H1 (cell line): ENCODE measurements at regions not wholly inside any gene's neighbourhood (a gene's known extent, or its start where the extent isn't known, plus 50 kb on each side); places are given as distances from the start of the nearest gene placed in this dataset.

Experiments
- JUN ChIP-seq: IDR thresholded peaks from 2 replicates; pipeline ENCODE4 v1.6.1; 2011; ENCODE audit warnings: low read depth, mild to moderate bottlenecking, improper control_type of control experiment, low read length
- SP4 ChIP-seq: IDR thresholded peaks from 2 replicates; pipeline ENCODE4 v1.6.1; 2012; ENCODE audit warnings: low read length, inconsistent platforms
- TEAD4 ChIP-seq: IDR thresholded peaks from 2 replicates; pipeline ENCODE4 v1.6.1; 2012; ENCODE audit warnings: low read depth, low read length, inconsistent platforms, mixed read lengths
- TF ChIP-seq, protein P1 (sequence below): fragments of 300-600 bp; sonication (generic); IDR thresholded peaks from 2 replicates; pipeline ENCODE4 v1.7.1; 2012; ENCODE audit warnings: low read length, moderate library complexity, mild to moderate bottlenecking, inconsistent platforms; ENCODE audit not compliant: insufficient replicate concordance

GRCh38 chr2:189234991-189235390 is 55.4 kb upstream of the COL5A2 start (continued):
- TF ChIP-seq, protein P1, sequence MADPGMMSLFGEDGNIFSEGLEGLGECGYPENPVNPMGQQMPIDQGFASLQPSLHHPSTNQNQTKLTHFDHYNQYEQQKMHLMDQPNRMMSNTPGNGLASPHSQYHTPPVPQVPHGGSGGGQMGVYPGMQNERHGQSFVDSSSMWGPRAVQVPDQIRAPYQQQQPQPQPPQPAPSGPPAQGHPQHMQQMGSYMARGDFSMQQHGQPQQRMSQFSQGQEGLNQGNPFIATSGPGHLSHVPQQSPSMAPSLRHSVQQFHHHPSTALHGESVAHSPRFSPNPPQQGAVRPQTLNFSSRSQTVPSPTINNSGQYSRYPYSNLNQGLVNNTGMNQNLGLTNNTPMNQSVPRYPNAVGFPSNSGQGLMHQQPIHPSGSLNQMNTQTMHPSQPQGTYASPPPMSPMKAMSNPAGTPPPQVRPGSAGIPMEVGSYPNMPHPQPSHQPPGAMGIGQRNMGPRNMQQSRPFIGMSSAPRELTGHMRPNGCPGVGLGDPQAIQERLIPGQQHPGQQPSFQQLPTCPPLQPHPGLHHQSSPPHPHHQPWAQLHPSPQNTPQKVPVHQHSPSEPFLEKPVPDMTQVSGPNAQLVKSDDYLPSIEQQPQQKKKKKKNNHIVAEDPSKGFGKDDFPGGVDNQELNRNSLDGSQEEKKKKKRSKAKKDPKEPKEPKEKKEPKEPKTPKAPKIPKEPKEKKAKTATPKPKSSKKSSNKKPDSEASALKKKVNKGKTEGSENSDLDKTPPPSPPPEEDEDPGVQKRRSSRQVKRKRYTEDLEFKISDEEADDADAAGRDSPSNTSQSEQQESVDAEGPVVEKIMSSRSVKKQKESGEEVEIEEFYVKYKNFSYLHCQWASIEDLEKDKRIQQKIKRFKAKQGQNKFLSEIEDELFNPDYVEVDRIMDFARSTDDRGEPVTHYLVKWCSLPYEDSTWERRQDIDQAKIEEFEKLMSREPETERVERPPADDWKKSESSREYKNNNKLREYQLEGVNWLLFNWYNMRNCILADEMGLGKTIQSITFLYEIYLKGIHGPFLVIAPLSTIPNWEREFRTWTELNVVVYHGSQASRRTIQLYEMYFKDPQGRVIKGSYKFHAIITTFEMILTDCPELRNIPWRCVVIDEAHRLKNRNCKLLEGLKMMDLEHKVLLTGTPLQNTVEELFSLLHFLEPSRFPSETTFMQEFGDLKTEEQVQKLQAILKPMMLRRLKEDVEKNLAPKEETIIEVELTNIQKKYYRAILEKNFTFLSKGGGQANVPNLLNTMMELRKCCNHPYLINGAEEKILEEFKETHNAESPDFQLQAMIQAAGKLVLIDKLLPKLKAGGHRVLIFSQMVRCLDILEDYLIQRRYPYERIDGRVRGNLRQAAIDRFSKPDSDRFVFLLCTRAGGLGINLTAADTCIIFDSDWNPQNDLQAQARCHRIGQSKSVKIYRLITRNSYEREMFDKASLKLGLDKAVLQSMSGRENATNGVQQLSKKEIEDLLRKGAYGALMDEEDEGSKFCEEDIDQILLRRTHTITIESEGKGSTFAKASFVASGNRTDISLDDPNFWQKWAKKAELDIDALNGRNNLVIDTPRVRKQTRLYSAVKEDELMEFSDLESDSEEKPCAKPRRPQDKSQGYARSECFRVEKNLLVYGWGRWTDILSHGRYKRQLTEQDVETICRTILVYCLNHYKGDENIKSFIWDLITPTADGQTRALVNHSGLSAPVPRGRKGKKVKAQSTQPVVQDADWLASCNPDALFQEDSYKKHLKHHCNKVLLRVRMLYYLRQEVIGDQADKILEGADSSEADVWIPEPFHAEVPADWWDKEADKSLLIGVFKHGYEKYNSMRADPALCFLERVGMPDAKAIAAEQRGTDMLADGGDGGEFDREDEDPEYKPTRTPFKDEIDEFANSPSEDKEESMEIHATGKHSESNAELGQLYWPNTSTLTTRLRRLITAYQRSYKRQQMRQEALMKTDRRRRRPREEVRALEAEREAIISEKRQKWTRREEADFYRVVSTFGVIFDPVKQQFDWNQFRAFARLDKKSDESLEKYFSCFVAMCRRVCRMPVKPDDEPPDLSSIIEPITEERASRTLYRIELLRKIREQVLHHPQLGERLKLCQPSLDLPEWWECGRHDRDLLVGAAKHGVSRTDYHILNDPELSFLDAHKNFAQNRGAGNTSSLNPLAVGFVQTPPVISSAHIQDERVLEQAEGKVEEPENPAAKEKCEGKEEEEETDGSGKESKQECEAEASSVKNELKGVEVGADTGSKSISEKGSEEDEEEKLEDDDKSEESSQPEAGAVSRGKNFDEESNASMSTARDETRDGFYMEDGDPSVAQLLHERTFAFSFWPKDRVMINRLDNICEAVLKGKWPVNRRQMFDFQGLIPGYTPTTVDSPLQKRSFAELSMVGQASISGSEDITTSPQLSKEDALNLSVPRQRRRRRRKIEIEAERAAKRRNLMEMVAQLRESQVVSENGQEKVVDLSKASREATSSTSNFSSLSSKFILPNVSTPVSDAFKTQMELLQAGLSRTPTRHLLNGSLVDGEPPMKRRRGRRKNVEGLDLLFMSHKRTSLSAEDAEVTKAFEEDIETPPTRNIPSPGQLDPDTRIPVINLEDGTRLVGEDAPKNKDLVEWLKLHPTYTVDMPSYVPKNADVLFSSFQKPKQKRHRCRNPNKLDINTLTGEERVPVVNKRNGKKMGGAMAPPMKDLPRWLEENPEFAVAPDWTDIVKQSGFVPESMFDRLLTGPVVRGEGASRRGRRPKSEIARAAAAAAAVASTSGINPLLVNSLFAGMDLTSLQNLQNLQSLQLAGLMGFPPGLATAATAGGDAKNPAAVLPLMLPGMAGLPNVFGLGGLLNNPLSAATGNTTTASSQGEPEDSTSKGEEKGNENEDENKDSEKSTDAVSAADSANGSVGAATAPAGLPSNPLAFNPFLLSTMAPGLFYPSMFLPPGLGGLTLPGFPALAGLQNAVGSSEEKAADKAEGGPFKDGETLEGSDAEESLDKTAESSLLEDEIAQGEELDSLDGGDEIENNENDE = no peak
- TF ChIP-seq TEAD4 (no peak), JUN (no peak), SP4 (no peak)
- TF ChIP-seq, all 59 proteins: peak for 0
